ENCODE measurements at regions not wholly inside any gene's neighbourhood (a gene's known extent, or its start where the extent isn't known, plus 50 kb on each side); places are given as distances from the start of the nearest gene placed in this dataset.

- TF ChIP-seq, protein P1, sequence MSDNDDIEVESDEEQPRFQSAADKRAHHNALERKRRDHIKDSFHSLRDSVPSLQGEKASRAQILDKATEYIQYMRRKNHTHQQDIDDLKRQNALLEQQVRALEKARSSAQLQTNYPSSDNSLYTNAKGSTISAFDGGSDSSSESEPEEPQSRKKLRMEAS (IDR thresholded peaks at IDR 0.05) = no peak
- TF ChIP-seq NFIC (IDR thresholded peaks at IDR 0.05) = peak; percentile 50; the same call in 1 of the 2 replicates
Observed at GRCh38 chr11:13105237-13105844, 96.2 kb downstream of the RASSF10 start.

GRCh38 chr11:13107544-13108044, 98.5 kb downstream of the RASSF10 start:
- TF ChIP-seq, protein P1 (IDR thresholded peaks at IDR 0.05) = no peak
- TF ChIP-seq TCF12 (IDR thresholded peaks at IDR 0.05; ENCODE audit: low read depth) (no peak), TEAD4 (IDR thresholded peaks at IDR 0.05) (no peak), ZBTB7A (IDR thresholded peaks at IDR 0.05; ENCODE audit: low read depth) (no peak)

DNA sequence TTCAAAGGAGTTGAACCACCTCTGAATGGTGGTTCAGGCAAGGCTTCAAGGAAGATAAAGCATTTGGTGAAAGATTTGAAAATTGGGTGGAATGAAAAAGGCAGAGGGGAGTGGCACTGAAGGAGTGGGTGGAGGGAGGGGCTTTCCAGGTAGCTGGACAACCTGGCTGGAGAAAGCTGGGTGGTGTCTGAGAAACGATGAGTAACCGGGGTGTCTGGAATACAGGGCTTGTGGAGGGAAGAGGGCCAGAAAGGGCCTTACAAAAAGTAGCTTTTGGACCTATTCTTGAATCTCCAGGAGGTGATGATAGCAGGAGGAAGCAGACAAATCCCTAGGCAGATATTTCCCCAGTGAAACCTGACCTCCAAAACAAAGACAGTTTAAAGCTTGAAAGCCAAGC, 99.3 kb downstream of the RASSF10 start:
- no peak for TF ChIP-seq USF1 (IDR thresholded peaks at IDR 0.05)
- TF ChIP-seq CREB1 (IDR thresholded peaks at IDR 0.05; ENCODE audit: low read depth) = no peak
- no peak for TF ChIP-seq NFIC (IDR thresholded peaks at IDR 0.05)
- TF ChIP-seq RAD21 (IDR thresholded peaks at IDR 0.05; ENCODE audit: low read depth) = no peak
- TF ChIP-seq CEBPB (IDR thresholded peaks at IDR 0.05) = no peak
- TF ChIP-seq, protein P2, sequence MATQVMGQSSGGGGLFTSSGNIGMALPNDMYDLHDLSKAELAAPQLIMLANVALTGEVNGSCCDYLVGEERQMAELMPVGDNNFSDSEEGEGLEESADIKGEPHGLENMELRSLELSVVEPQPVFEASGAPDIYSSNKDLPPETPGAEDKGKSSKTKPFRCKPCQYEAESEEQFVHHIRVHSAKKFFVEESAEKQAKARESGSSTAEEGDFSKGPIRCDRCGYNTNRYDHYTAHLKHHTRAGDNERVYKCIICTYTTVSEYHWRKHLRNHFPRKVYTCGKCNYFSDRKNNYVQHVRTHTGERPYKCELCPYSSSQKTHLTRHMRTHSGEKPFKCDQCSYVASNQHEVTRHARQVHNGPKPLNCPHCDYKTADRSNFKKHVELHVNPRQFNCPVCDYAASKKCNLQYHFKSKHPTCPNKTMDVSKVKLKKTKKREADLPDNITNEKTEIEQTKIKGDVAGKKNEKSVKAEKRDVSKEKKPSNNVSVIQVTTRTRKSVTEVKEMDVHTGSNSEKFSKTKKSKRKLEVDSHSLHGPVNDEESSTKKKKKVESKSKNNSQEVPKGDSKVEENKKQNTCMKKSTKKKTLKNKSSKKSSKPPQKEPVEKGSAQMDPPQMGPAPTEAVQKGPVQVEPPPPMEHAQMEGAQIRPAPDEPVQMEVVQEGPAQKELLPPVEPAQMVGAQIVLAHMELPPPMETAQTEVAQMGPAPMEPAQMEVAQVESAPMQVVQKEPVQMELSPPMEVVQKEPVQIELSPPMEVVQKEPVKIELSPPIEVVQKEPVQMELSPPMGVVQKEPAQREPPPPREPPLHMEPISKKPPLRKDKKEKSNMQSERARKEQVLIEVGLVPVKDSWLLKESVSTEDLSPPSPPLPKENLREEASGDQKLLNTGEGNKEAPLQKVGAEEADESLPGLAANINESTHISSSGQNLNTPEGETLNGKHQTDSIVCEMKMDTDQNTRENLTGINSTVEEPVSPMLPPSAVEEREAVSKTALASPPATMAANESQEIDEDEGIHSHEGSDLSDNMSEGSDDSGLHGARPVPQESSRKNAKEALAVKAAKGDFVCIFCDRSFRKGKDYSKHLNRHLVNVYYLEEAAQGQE (IDR thresholded peaks at IDR 0.05; ENCODE audit: low read depth) = no peak
- TF ChIP-seq YY1 (IDR thresholded peaks at IDR 0.05; ENCODE audit: low read depth) = no peak
- no peak for TF ChIP-seq TAF1 (IDR thresholded peaks at IDR 0.05; ENCODE audit: low read depth)
- no peak for TF ChIP-seq EP300 (IDR thresholded peaks at IDR 0.05; ENCODE audit: borderline replicate concordance)
- TF ChIP-seq TCF12 (IDR thresholded peaks at IDR 0.05; ENCODE audit: low read depth) = no peak
- TF ChIP-seq ZBTB7A (IDR thresholded peaks at IDR 0.05; ENCODE audit: low read depth) = no peak
- TF ChIP-seq, protein P1 (IDR thresholded peaks at IDR 0.05) = no peak
- TF ChIP-seq EGR1 (IDR thresholded peaks at IDR 0.05) = no peak
- no peak for TF ChIP-seq TEAD4 (IDR thresholded peaks at IDR 0.05)
- no peak for TF ChIP-seq FOXM1 (IDR thresholded peaks at IDR 0.05; ENCODE audit: borderline replicate concordance, low read depth)

GRCh38 chr11:13109616-13110015, 100.5 kb downstream of the RASSF10 start:
- TF ChIP-seq USF1 (IDR thresholded peaks at IDR 0.05) = no peak
- TF ChIP-seq, protein P2 (IDR thresholded peaks at IDR 0.05; ENCODE audit: low read depth) = no peak

GRCh38 chr11:13110145-13110544, 101.0 kb downstream of the RASSF10 start:
- TF ChIP-seq TAF1 (IDR thresholded peaks at IDR 0.05; ENCODE audit: low read depth) = no peak
- no peak for TF ChIP-seq YY1 (IDR thresholded peaks at IDR 0.05; ENCODE audit: low read depth)
- no peak for TF ChIP-seq NFIC (IDR thresholded peaks at IDR 0.05)
- no peak for TF ChIP-seq TCF12 (IDR thresholded peaks at IDR 0.05; ENCODE audit: low read depth)
- no peak for TF ChIP-seq EP300 (IDR thresholded peaks at IDR 0.05; ENCODE audit: borderline replicate concordance)
- TF ChIP-seq CEBPB (IDR thresholded peaks at IDR 0.05) = no peak

- TF ChIP-seq ZBTB7A (IDR thresholded peaks at IDR 0.05; ENCODE audit: low read depth) (no peak), USF1 (IDR thresholded peaks at IDR 0.05) (no peak), EP300 (IDR thresholded peaks at IDR 0.05; ENCODE audit: borderline replicate concordance) (no peak), EGR1 (IDR thresholded peaks at IDR 0.05) (no peak), RAD21 (IDR thresholded peaks at IDR 0.05; ENCODE audit: low read depth) (no peak), NFIC (IDR thresholded peaks at IDR 0.05) (no peak), TCF12 (IDR thresholded peaks at IDR 0.05; ENCODE audit: low read depth) (no peak), CEBPB (IDR thresholded peaks at IDR 0.05) (no peak), TEAD4 (IDR thresholded peaks at IDR 0.05) (no peak), TAF1 (IDR thresholded peaks at IDR 0.05; ENCODE audit: low read depth) (no peak), YY1 (IDR thresholded peaks at IDR 0.05; ENCODE audit: low read depth) (no peak), FOXM1 (IDR thresholded peaks at IDR 0.05; ENCODE audit: borderline replicate concordance, low read depth) (no peak), CREB1 (IDR thresholded peaks at IDR 0.05; ENCODE audit: low read depth) (no peak)
- TF ChIP-seq, protein P1 (IDR thresholded peaks at IDR 0.05) = no peak
- TF ChIP-seq, protein P2 (IDR thresholded peaks at IDR 0.05; ENCODE audit: low read depth) = no peak
Observed at GRCh38 chr11:13110929-13111812, 102.1 kb downstream of the RASSF10 start.
